ENCODE measurements at regions not wholly inside any gene's neighbourhood (a gene's known extent, or its start where the extent isn't known, plus 50 kb on each side); places are given as distances from the start of the nearest gene placed in this dataset.

- Histone ChIP-seq H3K9me3 (ENCODE audit: control insufficient read depth in 4 of 4, insufficient read depth in 3 of 4, low read length in 3 of 4) (peaks cover 0 to 3% (median 0%) of the 10 kb centered on the region in 4 donors), H3K36me3 (ENCODE audit: control insufficient read depth in 4 of 4, insufficient read depth in 4 of 4, low read length in 4 of 4) (no peaks in the 10 kb centered on the region), H3K4me3 (no peak overlapping the region), H3K27me3 (ENCODE audit: control insufficient read depth in 3 of 3, insufficient read depth in 3 of 3, low read length in 2 of 3) (no peaks in the 10 kb centered on the region), H3K27ac (ENCODE audit: low read depth in 1 of 2, low read length in 1 of 2) (no peak overlapping the region), H3K9ac (ENCODE audit: insufficient read depth in 1 of 2, low read length in 2 of 2) (no peak overlapping the region), H3K4me1 (ENCODE audit: control insufficient read depth in 5 of 5, insufficient read depth in 5 of 5, low read length in 5 of 5) (peaks cover 0 to 3% (median 0%) of the 10 kb centered on the region in 5 donors)
- ATAC-seq (ENCODE audit: insufficient read depth, low FRiP score): no peak
- no peak for TF ChIP-seq CTCF (IDR thresholded peaks at IDR 0.05; ENCODE audit: control extremely low read depth, extremely low read depth)
- 95 to 97% methylated on average over 10 of the region's 10 CpGs for WGBS, 2 donors
- DNase-seq: no peak
Observed at GRCh38 chr3:187942658-187943241, 197.5 kb upstream of the BCL6 start.

GRCh38 chr3:187943677-187944389, 198.6 kb upstream of the BCL6 start:
- H3K4me1 ChIP-seq (ENCODE audit: control insufficient read depth in 5 of 5, insufficient read depth in 5 of 5, low read length in 5 of 5): peaks cover 0 to 3% (median 0%) of the 10 kb centered on the region in 5 donors
- no peak overlapping the region for H3K27ac ChIP-seq (ENCODE audit: low read depth in 1 of 2, low read length in 1 of 2)
- no peak overlapping the region for H3K9ac ChIP-seq (ENCODE audit: insufficient read depth in 1 of 2, low read length in 2 of 2)
- no peak for TF ChIP-seq CTCF (IDR thresholded peaks at IDR 0.05; ENCODE audit: control extremely low read depth, extremely low read depth)
- 61 to 82% methylated on average over 7 of the region's 7 CpGs for WGBS, 2 donors
- peaks cover 0 to 3% (median 0%) of the 10 kb centered on the region in 4 donors for H3K9me3 ChIP-seq (ENCODE audit: control insufficient read depth in 4 of 4, insufficient read depth in 3 of 4, low read length in 3 of 4)
- H3K36me3 ChIP-seq (ENCODE audit: control insufficient read depth in 4 of 4, insufficient read depth in 4 of 4, low read length in 4 of 4): no peaks in the 10 kb centered on the region
- DNase-seq (no peak), ATAC-seq (ENCODE audit: insufficient read depth, low FRiP score) (no peak)
- H3K27me3 ChIP-seq (ENCODE audit: control insufficient read depth in 3 of 3, insufficient read depth in 3 of 3, low read length in 2 of 3): no peaks in the 10 kb centered on the region
- no peak overlapping the region for H3K4me3 ChIP-seq

- 66 to 72% methylated on average over 10 of the region's 10 CpGs for WGBS, 2 donors
- TF ChIP-seq CTCF (IDR thresholded peaks at IDR 0.05; ENCODE audit: control extremely low read depth, extremely low read depth): no peak
Observed at GRCh38 chr3:187944390-187945179, 199.3 kb upstream of the BCL6 start.

More at GRCh38 chr3:187944390-187945179, 199.3 kb upstream of the BCL6 start:
- ATAC-seq (ENCODE audit: insufficient read depth, low FRiP score) (no peak), DNase-seq (no peak)
- no peak overlapping the region for H3K9ac ChIP-seq (ENCODE audit: insufficient read depth in 1 of 2, low read length in 2 of 2)
- no peaks in the 10 kb centered on the region for H3K36me3 ChIP-seq (ENCODE audit: control insufficient read depth in 4 of 4, insufficient read depth in 4 of 4, low read length in 4 of 4)
- H3K9me3 ChIP-seq (ENCODE audit: control insufficient read depth in 4 of 4, insufficient read depth in 3 of 4, low read length in 3 of 4): peaks cover 0 to 3% (median 0%) of the 10 kb centered on the region in 4 donors
- no peak overlapping the region for H3K27ac ChIP-seq (ENCODE audit: low read depth in 1 of 2, low read length in 1 of 2)
- H3K4me3 ChIP-seq: no peak overlapping the region
- peaks cover 0 to 3% (median 0%) of the 10 kb centered on the region in 5 donors for H3K4me1 ChIP-seq (ENCODE audit: control insufficient read depth in 5 of 5, insufficient read depth in 5 of 5, low read length in 5 of 5)
- no peaks in the 10 kb centered on the region for H3K27me3 ChIP-seq (ENCODE audit: control insufficient read depth in 3 of 3, insufficient read depth in 3 of 3, low read length in 2 of 3)

Measured in lung (tissue), 11 donors.